Medulla oblongata (tissue), 1 donor: ENCODE measurements at regions not wholly inside any gene's neighbourhood (a gene's known extent, or its start where the extent isn't known, plus 50 kb on each side); places are given as distances from the start of the nearest gene placed in this dataset.

Experiments
- DNase-seq: peaks from one replicate; pipeline ENCODE4 v3.0.0-alpha.2; 2015; ENCODE audit errors: extremely low spot score

DNA sequence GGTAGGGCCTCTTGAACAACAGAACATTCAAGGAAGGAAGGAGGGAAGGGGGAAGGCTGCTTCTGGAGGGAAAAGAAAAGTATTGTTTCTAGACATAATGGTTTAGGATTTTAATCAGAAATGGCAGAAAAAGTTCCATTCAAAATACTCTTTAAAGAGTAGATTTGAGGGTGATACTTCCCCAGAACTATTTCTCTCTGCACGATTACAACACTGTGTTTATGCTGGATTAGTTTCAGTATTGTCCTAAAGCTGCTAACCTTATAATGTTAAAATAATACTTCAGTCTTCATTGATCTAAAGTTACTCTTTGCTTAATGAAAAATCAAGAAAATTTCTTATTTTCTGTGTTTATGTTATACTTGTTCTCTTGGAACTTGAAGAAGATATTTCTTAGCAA, 1026.3 kb upstream of the PABPC4L start:
- no peak for DNase-seq

DNA sequence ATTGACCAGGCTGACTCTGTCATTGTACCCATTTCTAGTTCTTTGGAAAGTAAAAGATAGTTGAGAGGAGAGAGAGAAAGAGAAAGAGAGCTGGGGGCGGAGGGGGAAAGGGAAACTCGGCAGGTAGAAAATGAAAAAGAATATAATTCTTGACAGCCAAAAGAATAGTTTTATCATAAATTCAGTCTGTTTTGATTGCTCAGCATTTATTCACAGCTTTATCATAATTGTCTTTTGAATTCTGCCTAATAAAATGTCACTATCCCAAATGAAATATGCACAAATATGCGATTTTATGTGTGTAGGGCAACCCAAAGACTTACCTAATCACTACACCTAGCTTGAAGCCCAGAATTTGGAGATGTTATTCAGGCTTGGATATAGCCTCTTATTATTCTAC, 1024.0 kb upstream of the PABPC4L start:
- DNase-seq: no peak

DNA sequence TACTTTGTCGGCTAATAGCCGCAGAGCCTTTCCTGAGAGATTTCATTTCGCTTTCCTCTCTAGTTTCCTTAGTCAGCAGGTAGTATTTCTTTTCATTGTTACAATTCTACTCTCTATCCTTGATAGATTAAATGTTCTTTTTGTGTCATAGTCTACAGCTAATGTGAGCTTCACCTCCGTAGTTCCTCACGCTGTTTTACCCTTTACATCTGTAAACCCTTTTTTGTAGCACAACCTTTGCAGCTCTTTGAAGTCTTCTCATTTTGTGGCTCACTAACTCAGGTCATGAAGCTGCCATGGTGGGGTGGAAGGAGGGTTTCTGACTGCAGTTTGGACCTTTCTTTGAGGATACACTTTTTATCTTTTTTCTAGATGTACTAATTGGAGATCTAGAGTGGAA, 1008.8 kb upstream of the PABPC4L start:
- DNase-seq: no peak

DNA sequence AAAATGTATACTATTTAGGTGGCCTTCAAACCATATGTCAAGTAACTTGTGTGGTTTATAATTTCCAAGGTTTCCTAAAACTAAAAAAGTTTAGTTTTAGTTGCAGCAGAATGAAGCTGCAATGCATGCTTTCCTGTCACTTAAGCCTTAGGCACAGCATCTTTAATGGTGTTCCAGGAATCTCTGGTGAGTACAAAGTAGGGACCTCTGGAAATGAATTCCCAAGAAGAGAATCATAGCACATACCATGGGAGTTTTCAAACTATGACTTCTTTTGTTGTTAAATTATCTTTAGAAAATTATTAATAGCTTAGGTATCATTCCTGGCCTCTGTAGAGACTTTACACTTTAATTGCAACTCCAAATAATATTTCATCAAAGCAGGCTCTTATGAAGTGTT, 1005.9 kb upstream of the PABPC4L start:
- DNase-seq: no peak

DNA sequence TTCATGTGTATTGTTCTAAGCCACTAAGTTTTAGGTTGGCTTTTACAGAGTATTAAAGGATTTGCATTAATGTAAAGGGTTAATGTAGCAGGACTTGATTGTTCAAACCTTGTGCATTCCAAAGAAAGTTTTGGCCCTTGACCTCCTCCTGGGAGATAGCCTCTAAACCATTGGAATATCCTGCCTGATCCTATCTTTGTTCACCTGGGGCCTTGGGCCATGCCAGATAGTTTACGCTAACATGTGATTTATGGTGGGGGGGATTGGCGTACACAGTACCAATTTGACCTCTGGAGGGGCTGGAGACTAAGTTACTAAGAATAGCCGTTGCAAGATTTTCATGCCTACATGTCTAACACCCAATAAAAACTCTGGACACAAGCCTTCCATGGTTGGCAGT, 1002.7 kb upstream of the PABPC4L start:
- no peak for DNase-seq

DNA sequence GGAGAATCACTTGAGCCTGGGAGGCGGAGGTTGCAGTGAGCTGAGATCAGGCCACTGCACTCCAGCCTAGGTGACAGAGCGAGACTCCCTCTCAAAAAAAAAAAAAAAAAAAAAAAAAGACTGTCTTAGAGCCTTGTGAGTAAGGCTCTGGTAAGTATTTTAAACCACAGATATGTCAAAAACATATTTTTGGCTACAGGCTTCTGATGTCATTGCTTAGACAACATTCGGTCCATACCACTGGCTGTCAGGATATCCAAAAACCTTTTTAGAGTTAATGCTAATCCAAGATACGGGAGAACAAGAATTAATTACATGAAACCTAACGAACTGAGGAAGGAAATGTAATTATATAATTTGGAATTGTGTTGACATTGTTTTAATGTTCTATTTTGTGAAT, 999.5 kb upstream of the PABPC4L start:
- DNase-seq: no peak

DNA sequence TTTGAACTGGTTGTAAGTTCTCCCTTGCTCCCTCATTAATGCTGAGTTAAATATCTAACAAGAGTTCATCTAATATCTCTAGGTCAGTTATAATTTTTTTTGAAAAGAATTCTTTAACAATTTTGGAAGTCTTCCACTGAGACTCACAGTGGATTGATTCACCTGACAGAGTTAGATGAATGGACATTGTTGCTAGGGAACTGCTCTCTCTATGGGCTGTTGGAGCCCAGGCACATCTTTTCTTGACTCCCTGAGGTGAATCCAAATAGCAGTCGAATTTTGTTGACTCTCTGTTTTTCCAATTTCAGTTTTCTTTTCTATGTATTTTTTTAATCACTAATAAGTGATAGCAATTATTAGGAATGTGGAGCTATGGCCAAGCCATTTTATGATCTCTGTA, 996.1 kb upstream of the PABPC4L start:
- DNase-seq: peak; percentile 13

DNA sequence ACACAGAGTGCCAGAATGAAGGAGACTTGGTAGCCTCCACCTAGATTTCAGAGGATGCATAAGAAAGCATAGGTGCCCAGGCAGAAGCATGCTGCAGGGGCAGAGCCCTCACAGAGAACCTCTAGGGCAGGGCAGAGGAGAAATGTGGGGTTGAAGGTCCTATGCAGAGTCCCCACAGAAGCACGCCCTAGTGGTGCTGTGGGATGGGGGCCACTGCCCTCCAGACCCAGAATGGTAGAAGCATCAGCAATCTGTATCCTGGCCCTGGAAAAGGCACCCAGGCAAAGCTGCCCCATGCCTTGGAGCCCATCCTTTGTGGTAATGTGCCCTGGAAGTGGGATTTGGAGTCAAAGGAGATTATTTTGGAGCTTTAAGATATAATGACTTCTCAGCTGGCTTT, 992.9 kb upstream of the PABPC4L start:
- DNase-seq: no peak

DNA sequence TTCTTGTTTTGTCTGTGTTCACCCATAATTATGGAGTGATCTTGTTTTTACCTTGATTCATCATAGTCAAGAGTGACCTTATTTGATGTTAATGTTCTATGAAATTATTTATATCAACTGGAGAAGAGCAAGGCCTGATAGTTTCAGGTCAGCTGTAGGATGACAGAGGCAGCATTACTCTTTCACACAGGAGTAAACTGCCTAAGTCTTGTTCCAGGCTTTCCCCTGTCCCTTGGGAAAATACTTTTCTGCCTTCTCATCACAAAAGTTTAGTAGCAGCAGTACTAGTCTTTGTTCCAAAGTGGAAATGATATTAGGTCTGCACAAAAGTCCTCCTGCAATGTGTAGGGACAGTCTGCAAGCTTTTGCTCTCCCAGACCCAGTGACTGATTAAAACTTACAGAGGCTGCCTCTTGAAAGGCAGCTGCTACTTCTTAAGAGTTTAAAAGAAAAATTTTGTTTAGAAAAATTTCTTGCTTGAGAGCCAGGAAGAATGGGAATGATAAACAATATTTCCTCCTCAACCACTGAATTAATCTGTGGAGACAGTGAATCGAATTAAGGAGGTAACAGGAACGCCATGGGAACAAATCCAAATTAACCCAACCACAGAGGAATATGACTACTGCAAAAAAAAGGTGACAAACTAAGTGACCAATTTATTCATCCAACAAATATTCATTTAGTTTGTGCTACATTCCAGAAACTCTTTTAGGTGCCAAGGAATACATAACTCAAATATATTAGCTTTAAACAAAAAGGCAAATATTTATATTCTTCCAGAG, 991.4 kb upstream of the PABPC4L start:
- DNase-seq: no peak

DNA sequence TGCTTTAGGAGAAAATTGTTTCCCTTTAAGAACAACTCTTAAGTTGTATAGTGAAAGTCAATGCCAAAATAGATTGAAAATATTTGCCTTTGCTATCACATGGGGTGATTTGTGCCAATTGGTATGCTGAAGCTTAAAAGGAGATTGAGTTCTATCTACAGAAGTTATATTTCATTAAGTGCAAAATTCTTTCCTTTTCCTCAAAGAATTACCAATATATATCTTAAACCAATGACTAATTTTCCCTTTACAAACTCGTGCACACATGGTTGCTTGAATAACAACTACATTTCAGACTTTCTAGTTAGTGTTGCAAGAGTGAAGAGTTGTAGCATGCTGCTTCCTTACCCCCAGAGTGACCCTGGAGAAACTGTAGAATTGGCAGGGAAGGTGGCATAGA, 990.0 kb upstream of the PABPC4L start:
- no peak for DNase-seq

DNA sequence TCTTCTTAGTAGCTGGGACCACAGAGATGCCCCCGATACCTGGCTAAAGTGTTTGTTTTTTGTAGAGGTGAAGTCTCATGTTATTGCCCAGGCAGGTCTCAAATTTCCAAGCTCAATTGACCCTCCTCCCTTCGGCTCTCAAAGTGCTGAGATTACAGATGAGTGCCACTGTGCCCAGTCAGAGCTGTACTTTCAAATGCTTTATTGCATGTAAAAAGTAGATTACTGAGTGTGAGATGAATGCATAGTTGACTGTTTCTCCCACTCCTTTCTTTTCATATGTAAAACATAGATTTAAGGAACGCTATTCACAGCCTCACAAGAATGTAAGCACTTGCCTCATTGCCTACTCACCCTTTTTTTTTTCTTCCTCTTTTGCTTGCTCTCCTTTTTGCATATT, 984.4 kb upstream of the PABPC4L start:
- no peak for DNase-seq

DNA sequence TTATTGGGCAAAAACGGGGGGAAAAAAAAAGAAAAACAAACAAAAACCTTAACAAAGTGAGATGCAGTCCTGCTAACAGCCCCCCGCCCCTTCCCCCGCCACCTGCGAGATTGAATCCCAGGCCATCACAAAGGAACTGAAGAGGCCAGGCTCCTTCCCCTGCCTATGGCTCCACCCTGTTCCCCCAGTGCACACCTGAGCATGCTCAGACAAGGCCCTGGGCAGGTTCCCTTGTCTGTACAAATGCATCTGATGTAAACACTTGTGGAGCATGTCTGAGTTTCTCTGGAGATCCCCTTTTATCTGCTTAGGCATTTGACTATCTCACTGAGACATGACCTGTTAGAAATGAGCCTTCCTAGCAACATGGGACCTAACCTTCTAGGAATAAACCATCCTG, 983.7 kb upstream of the PABPC4L start:
- DNase-seq: no peak

DNA sequence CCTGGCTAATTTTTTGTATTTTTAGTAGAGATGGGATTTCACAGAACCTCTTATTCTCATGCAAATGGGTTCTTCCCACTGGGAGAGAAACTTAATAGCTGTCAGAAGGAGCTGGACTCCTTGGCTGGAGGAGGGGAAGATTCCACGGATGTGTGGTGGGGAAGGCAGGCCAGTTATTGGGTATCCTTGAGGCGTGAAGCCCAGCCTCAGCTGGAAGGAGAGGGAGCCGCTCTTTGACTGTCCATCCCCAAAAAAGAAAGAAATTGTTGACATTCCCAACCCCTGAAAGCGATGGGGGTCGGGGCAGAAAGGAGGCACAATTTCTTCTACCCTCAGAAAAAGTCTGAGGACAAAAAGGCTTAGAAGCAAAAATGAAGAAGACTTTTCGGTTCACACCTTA, 983.1 kb upstream of the PABPC4L start:
- no peak for DNase-seq

DNA sequence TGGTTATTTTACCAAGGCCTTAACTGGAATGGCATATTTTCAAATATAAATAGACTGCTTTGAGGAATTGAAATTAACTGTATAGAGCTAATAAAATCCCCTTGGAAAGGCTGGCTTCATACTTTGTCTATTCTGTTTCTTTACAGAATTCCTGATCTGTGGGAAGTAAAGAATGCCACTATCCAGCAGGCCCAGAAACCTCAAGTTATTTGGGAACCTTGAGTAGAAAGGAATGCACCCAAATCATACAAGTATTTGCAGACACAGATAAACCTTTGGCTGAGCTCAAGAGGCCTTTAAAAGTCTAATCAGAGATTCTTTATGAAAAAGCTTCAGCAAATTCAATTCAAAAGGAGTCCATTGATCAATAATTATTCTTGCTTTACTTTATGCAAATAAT, 975.7 kb upstream of the PABPC4L start:
- no peak for DNase-seq

DNA sequence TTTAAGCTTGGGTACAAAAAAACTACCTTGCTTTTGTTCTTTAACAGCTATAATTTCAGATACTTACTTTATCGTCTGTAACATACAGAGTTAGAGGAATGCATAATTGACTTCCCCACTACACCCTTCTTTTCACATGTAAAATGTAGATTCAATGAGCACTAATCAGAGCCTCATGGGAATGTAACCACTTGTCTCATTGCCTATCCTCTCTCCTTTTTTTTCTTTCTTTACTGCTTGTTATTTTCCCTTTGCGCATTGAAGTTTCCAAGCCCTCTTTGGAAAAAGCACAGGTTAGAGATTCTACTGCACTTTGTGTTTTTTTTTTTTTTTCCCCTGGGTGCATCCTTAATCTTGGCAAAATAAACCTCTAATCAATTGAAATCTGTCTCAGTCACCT, 965.1 kb upstream of the PABPC4L start:
- no peak for DNase-seq

DNA sequence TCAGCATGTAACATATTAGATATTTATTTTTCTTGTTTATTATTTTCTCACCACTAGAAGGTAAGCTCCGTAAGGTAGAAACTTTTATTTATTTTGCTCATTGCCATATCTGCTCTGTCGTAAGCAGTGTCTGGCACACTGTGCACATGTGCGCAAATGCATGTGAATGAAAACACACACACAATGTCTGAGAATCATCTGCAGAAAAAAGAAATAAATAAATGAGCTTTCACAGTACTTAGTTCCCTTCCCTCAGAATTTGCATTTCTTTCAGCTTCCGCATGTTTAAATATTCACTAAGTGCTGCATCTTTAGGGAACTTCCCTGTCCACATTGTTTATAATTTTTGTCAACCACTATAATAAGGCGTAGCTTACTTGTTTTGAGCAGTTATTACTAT, 963.0 kb upstream of the PABPC4L start:
- DNase-seq: no peak

DNA sequence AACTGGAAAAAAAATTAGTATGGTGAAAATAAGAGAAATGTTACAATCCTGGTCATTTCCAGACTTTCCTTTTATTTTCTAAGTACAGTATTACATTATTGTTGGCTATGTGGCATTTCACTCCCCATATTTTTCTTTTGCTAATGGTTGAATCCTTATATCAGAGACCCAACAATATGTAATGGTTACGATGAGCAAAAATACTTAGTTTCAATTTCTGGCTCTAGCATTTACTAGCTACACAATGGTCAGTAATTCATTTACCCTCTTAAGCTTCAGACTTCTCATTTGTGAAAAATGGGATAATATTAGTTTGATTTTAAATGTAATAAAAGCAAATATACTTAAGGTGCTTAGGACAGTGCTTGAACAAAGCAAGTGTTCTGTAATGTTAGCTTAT, 942.9 kb upstream of the PABPC4L start:
- no peak for DNase-seq

DNA sequence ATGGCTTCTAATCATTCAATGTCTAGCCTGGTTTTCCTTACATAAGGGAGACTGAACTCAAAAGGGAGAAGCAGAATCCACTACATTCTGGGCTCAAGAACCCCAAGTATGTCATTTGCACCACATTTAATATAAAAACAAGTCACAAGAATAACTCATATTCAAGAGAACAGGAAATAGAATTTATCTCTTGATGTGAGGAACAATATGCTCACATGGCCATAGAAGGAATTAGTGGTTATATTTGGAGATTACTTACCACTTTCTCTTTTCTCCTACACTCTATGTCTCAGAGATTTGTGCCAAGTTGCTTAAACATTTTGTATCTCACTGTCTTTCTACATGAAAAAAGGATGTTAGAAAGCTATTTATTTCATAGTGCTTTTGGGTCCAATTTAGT, 922.6 kb upstream of the PABPC4L start:
- DNase-seq: no peak

DNA sequence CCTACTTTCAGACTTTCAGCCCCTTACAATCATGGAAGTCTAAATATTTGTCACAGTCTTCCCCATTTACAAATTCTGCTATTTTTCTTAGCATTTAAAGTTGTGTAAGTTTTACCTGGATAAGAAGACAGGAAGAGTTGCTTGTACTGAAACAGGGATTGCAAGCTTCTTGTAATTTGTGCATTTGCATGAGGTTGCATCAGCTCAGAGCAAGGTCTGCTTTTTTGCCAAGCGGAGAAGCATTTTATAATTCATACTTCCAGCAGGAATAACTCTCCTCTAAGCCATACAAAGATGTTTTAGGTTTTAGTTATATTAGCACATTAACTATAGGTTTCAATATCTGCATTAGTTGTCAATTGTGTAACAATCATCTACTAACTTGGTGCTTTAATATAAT, 922.0 kb upstream of the PABPC4L start:
- no peak for DNase-seq

DNA sequence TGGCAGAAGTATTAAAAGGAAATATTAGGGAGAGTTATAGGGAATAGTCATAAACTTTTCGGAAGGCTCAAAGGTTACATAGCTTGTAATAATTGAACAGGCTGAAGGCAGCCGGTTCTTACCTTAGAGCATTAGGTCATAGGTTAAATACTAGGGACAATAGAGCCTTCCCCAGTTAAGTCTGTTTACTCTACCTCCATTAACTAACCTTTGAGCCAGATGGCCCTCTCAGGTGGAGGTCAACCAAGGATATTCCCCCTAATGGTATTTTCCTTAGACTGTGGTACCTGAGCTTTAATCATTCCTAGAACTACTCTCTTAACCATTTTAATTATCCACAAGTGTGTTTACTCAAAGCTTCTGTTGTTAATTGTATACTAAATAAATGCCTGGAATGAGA, 920.9 kb upstream of the PABPC4L start:
- no peak for DNase-seq

DNA sequence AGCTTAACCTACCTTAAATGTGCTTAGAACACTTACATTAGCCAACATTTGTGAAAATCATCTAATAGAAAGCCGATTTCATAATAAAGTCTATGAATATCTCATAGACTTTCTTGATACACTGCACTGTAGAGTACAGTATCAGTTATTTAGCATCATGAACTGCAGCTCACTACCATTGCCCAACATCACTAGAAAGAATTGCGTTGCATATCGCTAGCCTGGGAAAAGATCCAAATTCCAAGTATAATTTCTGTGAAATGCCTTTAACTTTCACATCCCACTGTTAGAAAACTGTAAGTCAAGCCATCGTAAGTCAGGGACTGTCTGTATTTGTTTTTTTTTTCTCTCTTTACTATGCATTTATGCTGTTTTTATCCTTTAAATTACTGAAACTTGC, 918.6 kb upstream of the PABPC4L start:
- DNase-seq: no peak

DNA sequence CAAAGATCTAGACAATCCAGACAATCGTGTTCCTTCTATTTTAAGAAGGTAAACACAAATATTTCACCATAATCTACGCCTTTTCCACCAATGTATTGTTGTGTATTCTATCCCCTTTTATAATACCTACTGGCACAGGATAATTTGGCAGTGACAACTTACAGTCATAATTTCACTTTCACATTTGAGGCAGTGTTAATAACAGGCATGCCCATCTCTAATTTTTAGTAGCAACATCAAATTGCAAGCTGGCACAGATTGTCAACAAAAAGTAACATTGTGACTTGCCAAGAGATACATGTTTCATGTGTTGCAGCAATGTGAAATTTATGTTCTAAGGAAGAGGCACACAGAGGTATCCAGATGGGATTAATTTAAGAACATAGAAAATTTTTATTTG, 912.5 kb upstream of the PABPC4L start:
- no peak for DNase-seq

DNA sequence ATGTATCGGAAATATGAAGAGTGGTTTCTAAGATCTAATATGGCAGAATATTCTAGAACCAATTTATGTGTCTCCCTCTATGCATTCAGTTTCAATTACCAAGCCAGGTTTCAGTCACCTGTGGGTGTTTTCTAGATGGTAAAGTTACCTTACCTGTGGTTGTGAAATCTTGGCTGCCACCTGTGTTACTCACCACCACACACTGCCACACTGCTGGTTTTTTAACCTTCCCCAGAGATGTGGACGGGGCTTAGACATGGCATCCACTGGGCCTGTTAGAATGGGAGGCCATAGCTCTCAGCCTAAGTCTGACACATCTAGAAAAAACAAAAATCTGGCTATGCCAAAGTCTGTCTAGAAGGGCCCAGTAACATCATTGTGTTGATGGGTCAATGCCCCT, 896.5 kb upstream of the PABPC4L start:
- DNase-seq: no peak

DNA sequence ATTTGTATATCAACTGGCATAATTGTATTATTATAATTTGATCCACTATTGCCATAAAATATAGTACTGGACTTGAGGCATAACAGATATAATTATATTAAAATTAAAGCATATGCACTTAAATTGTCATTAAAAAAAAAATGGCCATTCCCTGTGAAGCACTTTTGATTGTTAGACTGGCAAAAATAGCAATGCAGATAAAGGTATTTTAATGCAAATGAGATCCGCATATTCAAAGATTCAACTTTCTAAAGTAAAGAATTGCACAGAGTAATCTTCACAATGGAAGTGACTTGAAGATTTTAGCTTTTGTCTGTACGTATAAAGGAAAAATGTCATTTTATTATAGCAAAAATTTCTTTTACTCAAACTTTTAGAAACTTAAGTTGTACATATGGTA, 871.8 kb upstream of the PABPC4L start:
- DNase-seq: no peak
